MM.1S (cell line): ENCODE measurements at regions not wholly inside any gene's neighbourhood (a gene's known extent, or its start where the extent isn't known, plus 50 kb on each side); places are given as distances from the start of the nearest gene placed in this dataset.

Experiments used
- DNase-seq: peaks from one replicate; pipeline ENCODE4 v3.0.0-alpha.2; 2015
- H2AFZ ChIP-seq: fragments of 300-600 bp; sonication (generic); 2 replicates; pipeline ENCODE4 v1.6.0; 2016; ENCODE audit warnings: antibody characterized with exemption, low read length
- H3F3A ChIP-seq: fragments of 300-600 bp; sonication (generic); 2 replicates; pipeline ENCODE4 v1.6.1; 2016; ENCODE audit warnings: mild to moderate bottlenecking, antibody characterized with exemption, low read length, moderate library complexity, mixed read lengths; ENCODE audit not compliant: insufficient read depth
- H3K27ac ChIP-seq: fragments of 300-600 bp; sonication (generic); 2 replicates; pipeline ENCODE4 v1.5.1; 2016; ENCODE audit warnings: mild to moderate bottlenecking, low read length
- H3K27me3 ChIP-seq: fragments of 300-600 bp; sonication (generic); replicated peaks from 2 replicates; pipeline ENCODE4 v1.6.0; 2016; ENCODE audit warnings: low read length; ENCODE audit not compliant: insufficient read depth
- H3K36me3 ChIP-seq: fragments of 300-600 bp; sonication (generic); replicated peaks from 2 replicates; pipeline ENCODE4 v1.6.1; 2016; ENCODE audit warnings: mild to moderate bottlenecking, low read length, mixed read lengths; ENCODE audit not compliant: insufficient read depth
- H3K4me1 ChIP-seq: fragments of 300-600 bp; sonication (generic); 2 replicates; pipeline ENCODE4 v1.6.1; 2016; ENCODE audit warnings: low read length, mixed read lengths
- H3K4me2 ChIP-seq: fragments of 300-600 bp; sonication (generic); 2 replicates; pipeline ENCODE4 v1.6.0; 2016; ENCODE audit warnings: low read depth, low read length
- H3K4me3 ChIP-seq: fragments of 300-600 bp; sonication (generic); 2 replicates; pipeline ENCODE4 v1.5.1; 2016; ENCODE audit warnings: low read length, mixed read lengths
- H3K79me2 ChIP-seq: fragments of 300-600 bp; sonication (generic); 2 replicates; pipeline ENCODE4 v1.6.1; 2016; ENCODE audit warnings: mixed run types, low read length, mixed read lengths
- H3K9ac ChIP-seq: fragments of 300-600 bp; sonication (generic); 2 replicates; pipeline ENCODE4 v1.6.1; 2016; ENCODE audit warnings: low read length, mixed read lengths
- H3K9me2 ChIP-seq: fragments of 300-600 bp; sonication (generic); replicated peaks from 2 replicates; pipeline ENCODE4 v1.6.1; 2016; ENCODE audit warnings: mild to moderate bottlenecking, low read length, mixed read lengths; ENCODE audit not compliant: insufficient read depth
- H3K9me3 ChIP-seq: fragments of 300-600 bp; sonication (generic); replicated peaks from 2 replicates; pipeline ENCODE4 v1.6.1; 2016; ENCODE audit warnings: mild to moderate bottlenecking, low read length, mixed read lengths; ENCODE audit not compliant: insufficient read depth
- H4K20me1 ChIP-seq: fragments of 300-600 bp; sonication (generic); 2 replicates; pipeline ENCODE4 v1.6.1; 2016; ENCODE audit warnings: mild to moderate bottlenecking, low read length, moderate library complexity, mixed read lengths; ENCODE audit not compliant: insufficient read depth
- CTCF ChIP-seq: fragments of 300-600 bp; sonication (generic); IDR thresholded peaks from 2 replicates; pipeline ENCODE4 v1.5.1; 2016; ENCODE audit warnings: antibody characterized with exemption, low read length, mixed read lengths
- EZH2 ChIP-seq: fragments of 300-600 bp; sonication (generic); optimal IDR thresholded peaks from 2 replicates; pipeline ENCODE3; 2017; ENCODE audit warnings: low read depth, mild to moderate bottlenecking, antibody characterized with exemption, low read length, mixed read lengths
- EZH2phosphoT487 ChIP-seq: fragments of 300-600 bp; sonication (generic); IDR thresholded peaks from 2 replicates; pipeline ENCODE4 v1.6.1; 2018; ENCODE audit warnings: antibody characterized with exemption, low read length

GRCh38 chr1:87226341-87226760 lies 102.3 kb upstream of the LMO4 start:
- no peaks in the 10 kb centered on the region for H3K9me2 ChIP-seq
- H3K4me2 ChIP-seq, result no peak overlapping the region
- no peak overlapping the region for H3K4me3 ChIP-seq
- H3K27me3 ChIP-seq, result no peaks in the 10 kb centered on the region
- no peaks in the 10 kb centered on the region for H3K4me1 ChIP-seq
- H3K9me3 ChIP-seq, result no peaks in the 10 kb centered on the region
- TF ChIP-seq EZH2 (no peak), EZH2phosphoT487 (no peak), CTCF (no peak)
- H3K79me2 ChIP-seq, result no peaks in the 10 kb centered on the region
- H3K36me3 ChIP-seq, result no peaks in the 10 kb centered on the region
- H3K27ac ChIP-seq, result no peak overlapping the region
- DNase-seq, result no peak
- H3K9ac ChIP-seq, result no peak overlapping the region
- H3F3A ChIP-seq, result no peaks in the 10 kb centered on the region
- no peak overlapping the region for H2AFZ ChIP-seq
- H4K20me1 ChIP-seq, result no peaks in the 10 kb centered on the region

- no peaks in the 10 kb centered on the region for H3K79me2 ChIP-seq
- H3K9me2 ChIP-seq, result no peaks in the 10 kb centered on the region
- no peaks in the 10 kb centered on the region for H4K20me1 ChIP-seq
- H3K27me3 ChIP-seq, result no peaks in the 10 kb centered on the region
- H2AFZ ChIP-seq, result no peak overlapping the region
- H3K4me1 ChIP-seq, result no peaks in the 10 kb centered on the region
- no peaks in the 10 kb centered on the region for H3F3A ChIP-seq
- H3K27ac ChIP-seq, result no peak overlapping the region
- H3K9me3 ChIP-seq, result no peaks in the 10 kb centered on the region
- no peak for DNase-seq
- no peak overlapping the region for H3K4me2 ChIP-seq
- TF ChIP-seq CTCF (no peak), EZH2phosphoT487 (no peak), EZH2 (no peak)
- H3K9ac ChIP-seq, result no peak overlapping the region
- H3K4me3 ChIP-seq, result no peak overlapping the region
- H3K36me3 ChIP-seq, result no peaks in the 10 kb centered on the region
Measured at GRCh38 chr1:87227651-87228050, 101.0 kb upstream of the LMO4 start.

GRCh38 chr1:87230501-87230900 lies 98.2 kb upstream of the LMO4 start:
- Histone ChIP-seq H3K9me2 (no peaks in the 10 kb centered on the region), H3K9ac (no peak overlapping the region), H3K4me1 (no peaks in the 10 kb centered on the region), H3K4me2 (no peak overlapping the region), H3K27ac (no peak overlapping the region), H3K79me2 (no peaks in the 10 kb centered on the region), H2AFZ (no peak overlapping the region), H3F3A (no peaks in the 10 kb centered on the region), H3K27me3 (no peaks in the 10 kb centered on the region), H3K9me3 (no peaks in the 10 kb centered on the region), H3K4me3 (no peak overlapping the region), H4K20me1 (no peaks in the 10 kb centered on the region), H3K36me3 (no peaks in the 10 kb centered on the region)
- no peak for DNase-seq
- no peak for TF ChIP-seq EZH2
- TF ChIP-seq CTCF, result no peak
- TF ChIP-seq EZH2phosphoT487, result no peak
